NK-92 treated with Interleukin-12 subunit alpha and Interleukin-12 subunit beta, amount 100 ng/mL, for 24 hours (cell line): ENCODE measurements at regions not wholly inside any gene's neighbourhood (a gene's known extent, or its start where the extent isn't known, plus 50 kb on each side); places are given as distances from the start of the nearest gene placed in this dataset.

Experiments used
- DNase-seq: peaks from one replicate; lab custom pipeline; 2025; lab: John Stamatoyannopoulos, UW

GRCh38 chr13:76795701-76796695 is 90.2 kb downstream of the KCTD12 start:
- no peak for DNase-seq

- no peak for DNase-seq
These were observed 93.4 kb downstream of the KCTD12 start for GRCh38 chr13:76792731-76793347.

GRCh38 chr13:76790980-76791819 is 95.0 kb downstream of the KCTD12 start:
- DNase-seq: no peak

- no peak for DNase-seq
These were observed 95.7 kb downstream of the KCTD12 start for GRCh38 chr13:76790526-76790925.

- no peak for DNase-seq
These were observed 102.4 kb downstream of the KCTD12 start for GRCh38 chr13:76783798-76784197.

- no peak for DNase-seq
These were observed 107.4 kb downstream of the KCTD12 start for GRCh38 chr13:76778853-76779252.

- DNase-seq: no peak
These were observed 109.1 kb downstream of the KCTD12 start for GRCh38 chr13:76777096-76777495.

GRCh38 chr13:76775088-76775740 is 111.0 kb downstream of the KCTD12 start:
- DNase-seq: no peak

GRCh38 chr13:76773448-76774094 is 112.6 kb downstream of the KCTD12 start:
- no peak for DNase-seq

- no peak for DNase-seq
These were observed 114.0 kb downstream of the KCTD12 start for GRCh38 chr13:76772241-76772640.

- DNase-seq: no peak
These were observed 116.9 kb downstream of the KCTD12 start for GRCh38 chr13:76769271-76769791.

- no peak for DNase-seq
These were observed 117.8 kb downstream of the KCTD12 start for GRCh38 chr13:76768384-76768783.

GRCh38 chr13:76764916-76765315 is 121.3 kb downstream of the KCTD12 start:
- no peak for DNase-seq

- DNase-seq: no peak
These were observed 121.8 kb downstream of the KCTD12 start for GRCh38 chr13:76764429-76764828.

GRCh38 chr13:76762721-76763120 is 123.5 kb downstream of the KCTD12 start:
- no peak for DNase-seq

- DNase-seq: no peak
These were observed 126.3 kb downstream of the KCTD12 start for GRCh38 chr13:76759877-76760276.

GRCh38 chr13:76758738-76759137 is 127.5 kb downstream of the KCTD12 start:
- DNase-seq: no peak

GRCh38 chr13:76758257-76758656 is 127.9 kb downstream of the KCTD12 start:
- no peak for DNase-seq

GRCh38 chr13:76756451-76756850 is 129.8 kb downstream of the KCTD12 start:
- DNase-seq: no peak

GRCh38 chr13:76754414-76754813 is 131.8 kb downstream of the KCTD12 start:
- no peak for DNase-seq

GRCh38 chr13:76751278-76751677 is 134.9 kb downstream of the KCTD12 start:
- DNase-seq: no peak
